Peyer's patch (tissue), 4 donors: ENCODE measurements at regions not wholly inside any gene's neighbourhood (a gene's known extent, or its start where the extent isn't known, plus 50 kb on each side); places are given as distances from the start of the nearest gene placed in this dataset.

Source experiments
- DNase-seq, 3 donors: peaks; one replicate each; pipeline ENCODE4 v3.0.0-alpha.2; 2017 to 2019
- H3K27ac ChIP-seq, 4 donors: fragments of 200-600 bp; sonication (generic); one replicate each; pipeline ENCODE4 v1.5.1; 2016 to 2019
- H3K27me3 ChIP-seq, 2 donors: fragments of 200-600 bp; sonication (generic); one replicate each; pipeline ENCODE4 v1.5.1; 2019
- H3K36me3 ChIP-seq, 3 donors: fragments of 200-600 bp; sonication (generic); one replicate each; pipeline ENCODE4 v1.5.1; 2016 to 2019
- H3K4me1 ChIP-seq, 4 donors: fragments of 200-600 bp; sonication (generic); one replicate each; pipeline ENCODE4 v1.5.1; 2016 to 2019
- H3K4me3 ChIP-seq, 4 donors: fragments of 200-600 bp; sonication (generic); 1 replicate in 3 of 4; 2 replicates in 1 of 4; pipeline ENCODE4 v1.5.1; 2016 to 2019; ENCODE audit warnings: mild to moderate bottlenecking in 1 of 4
- H3K9me3 ChIP-seq, 4 donors: fragments of 200-600 bp; sonication (generic); one replicate each; pipeline ENCODE4 v1.5.1; 2016 to 2019; ENCODE audit warnings: mild to moderate bottlenecking in 1 of 4
- CTCF ChIP-seq, 6 experiments: fragments of 450-650 bp in 4 of 6; fragments of 200-600 bp in 2 of 6; sonication (generic) in 1 of 6; IDR thresholded peaks; one replicate each; pipeline ENCODE4 v1.5.1; 2017 to 2019; ENCODE audit warnings: antibody characterized with exemption in 6 of 6, mild to moderate bottlenecking in 3 of 6, moderate library complexity in 1 of 6
- POLR2A ChIP-seq, 2 donors: fragments of 450-650 bp; IDR thresholded peaks; one replicate each; pipeline ENCODE4 v1.5.1; 2017; ENCODE audit warnings: antibody characterized with exemption in 2 of 2, mild to moderate bottlenecking in 2 of 2, moderate library complexity in 2 of 2

- no peaks in the 10 kb centered on the region for H3K36me3 ChIP-seq
- DNase-seq, result no peak
- no peaks in the 10 kb centered on the region for H3K9me3 ChIP-seq
- H3K27me3 ChIP-seq, result no peaks in the 10 kb centered on the region
- no peak overlapping the region for H3K27ac ChIP-seq
- H3K4me1 ChIP-seq, result no peaks in the 10 kb centered on the region
- no peak overlapping the region for H3K4me3 ChIP-seq
- TF ChIP-seq CTCF (IDR thresholded peaks at IDR 0.05), result no peak
- TF ChIP-seq POLR2A (IDR thresholded peaks at IDR 0.05), result no peak
Measured at GRCh38 chr7:67571026-67571545, 574.5 kb downstream of the TYW1 start.

- Histone ChIP-seq H3K27ac (no peak overlapping the region), H3K36me3 (no peaks in the 10 kb centered on the region), H3K9me3 (no peaks in the 10 kb centered on the region), H3K4me3 (no peak overlapping the region), H3K4me1 (no peaks in the 10 kb centered on the region), H3K27me3 (no peaks in the 10 kb centered on the region)
- DNase-seq, result no peak
- TF ChIP-seq CTCF (IDR thresholded peaks at IDR 0.05), result no peak
- no peak for TF ChIP-seq POLR2A (IDR thresholded peaks at IDR 0.05)
Measured at GRCh38 chr7:67573639-67574038, 577.0 kb downstream of the TYW1 start.

GRCh38 chr7:67588631-67589030, 592.0 kb downstream of the TYW1 start:
- Histone ChIP-seq H3K36me3 (no peaks in the 10 kb centered on the region), H3K4me1 (no peaks in the 10 kb centered on the region), H3K4me3 (no peak overlapping the region), H3K9me3 (peaks cover 0 to 8% (median 3%) of the 10 kb centered on the region in 4 donors), H3K27me3 (no peaks in the 10 kb centered on the region), H3K27ac (no peak overlapping the region)
- no peak for TF ChIP-seq CTCF (IDR thresholded peaks at IDR 0.05)
- no peak for TF ChIP-seq POLR2A (IDR thresholded peaks at IDR 0.05)
- DNase-seq, result no peak

GRCh38 chr7:67589183-67589582, 592.5 kb downstream of the TYW1 start:
- no peak overlapping the region for H3K4me3 ChIP-seq
- H3K4me1 ChIP-seq, result no peaks in the 10 kb centered on the region
- no peak for DNase-seq
- no peaks in the 10 kb centered on the region for H3K27me3 ChIP-seq
- H3K27ac ChIP-seq, result no peak overlapping the region
- no peak for TF ChIP-seq CTCF (IDR thresholded peaks at IDR 0.05)
- H3K36me3 ChIP-seq, result no peaks in the 10 kb centered on the region
- peaks cover 0 to 6% (median 2%) of the 10 kb centered on the region in 4 donors for H3K9me3 ChIP-seq

- H3K4me3 ChIP-seq, result no peak overlapping the region
- no peaks in the 10 kb centered on the region for H3K36me3 ChIP-seq
- no peak for TF ChIP-seq CTCF (IDR thresholded peaks at IDR 0.05)
- TF ChIP-seq POLR2A (IDR thresholded peaks at IDR 0.05), result no peak
- H3K27ac ChIP-seq, result no peak overlapping the region
- no peaks in the 10 kb centered on the region for H3K4me1 ChIP-seq
- no peak for DNase-seq
- no peaks in the 10 kb centered on the region for H3K27me3 ChIP-seq
- H3K9me3 ChIP-seq, result peaks cover 0 to 6% (median 2%) of the 10 kb centered on the region in 4 donors
Measured at GRCh38 chr7:67590649-67591048, 594.0 kb downstream of the TYW1 start.

GRCh38 chr7:67593794-67594193, 597.2 kb downstream of the TYW1 start:
- H3K27me3 ChIP-seq, result no peaks in the 10 kb centered on the region
- no peak for DNase-seq
- H3K36me3 ChIP-seq, result no peaks in the 10 kb centered on the region
- H3K9me3 ChIP-seq, result no peaks in the 10 kb centered on the region
- no peak for TF ChIP-seq CTCF (IDR thresholded peaks at IDR 0.05)
- TF ChIP-seq POLR2A (IDR thresholded peaks at IDR 0.05), result no peak
- no peaks in the 10 kb centered on the region for H3K4me1 ChIP-seq
- no peak overlapping the region for H3K4me3 ChIP-seq
- no peak overlapping the region for H3K27ac ChIP-seq
